NCI-H2171 treated with DMSO at 0.1 percent for 48 hours (cell line): ENCODE measurements at regions not wholly inside any gene's neighbourhood (a gene's known extent, or its start where the extent isn't known, plus 50 kb on each side); places are given as distances from the start of the nearest gene placed in this dataset.
"Not testable (repeated sequence)": the region's sequence is repeated elsewhere in the genome, so short reads cannot be mapped to it uniquely, and the experiment has no call there.

Experiments
- DNase-seq: peaks from one replicate; lab custom pipeline; 2025; lab: John Stamatoyannopoulos, UW

DNA sequence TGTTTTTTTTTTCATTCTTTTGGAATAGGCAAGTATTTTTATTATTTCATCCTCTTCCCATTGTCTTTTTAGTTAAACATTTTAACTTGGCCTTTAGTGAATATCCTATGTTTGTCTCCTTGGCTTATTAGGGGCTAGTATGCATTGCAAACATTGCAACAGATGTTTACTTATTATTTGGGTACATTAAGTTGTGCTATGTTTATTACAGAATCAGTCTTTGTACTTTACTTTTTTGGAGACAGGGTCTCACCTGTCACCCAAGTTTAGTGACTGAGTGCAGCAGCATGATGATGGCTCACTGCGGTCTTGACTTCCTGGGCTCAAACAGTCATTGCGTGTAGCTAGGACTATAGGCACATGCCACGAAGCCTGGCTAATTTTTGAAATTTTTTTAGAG is 51.1 kb upstream of the NUDT6 start:
- no peak for DNase-seq

DNA sequence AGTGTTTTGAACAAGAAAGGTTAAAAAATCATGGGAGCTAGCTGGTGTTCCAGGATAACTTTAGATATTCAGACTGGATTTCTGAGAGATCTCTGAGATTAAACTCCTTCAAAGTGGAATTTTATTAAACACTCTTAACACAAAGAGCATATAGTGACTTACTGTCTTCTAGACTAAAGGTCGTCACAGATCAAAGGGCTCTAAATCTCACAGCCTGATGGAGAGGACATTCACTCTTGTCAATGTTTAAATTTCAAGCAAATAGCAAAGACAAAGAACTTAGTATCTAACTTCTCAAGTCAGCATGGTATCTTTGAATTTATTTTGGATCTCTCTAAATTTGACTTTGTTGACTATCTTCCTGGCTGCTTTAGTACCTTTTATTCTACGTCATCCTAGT is 53.7 kb upstream of the NUDT6 start:
- no peak for DNase-seq

DNA sequence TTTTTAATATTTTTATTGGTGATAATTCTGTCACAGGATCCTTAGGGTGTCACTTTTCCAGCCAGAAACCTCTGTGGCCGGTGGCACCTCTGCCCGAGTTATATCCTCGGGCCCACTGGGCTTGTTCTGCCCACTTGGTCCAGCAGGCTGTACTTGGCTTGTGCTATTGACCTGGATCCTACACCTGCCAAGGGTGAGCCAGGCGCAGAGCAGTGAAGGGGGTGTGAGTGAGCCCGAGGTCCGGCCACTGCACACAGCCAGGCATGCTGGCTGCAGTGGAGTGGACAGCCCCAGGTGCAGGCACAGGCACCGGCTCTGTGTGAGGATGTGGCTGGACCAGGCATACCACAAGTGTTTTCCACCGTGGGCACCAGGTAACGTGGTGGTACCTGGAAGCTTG is 54.7 kb upstream of the NUDT6 start:
- DNase-seq = no peak

DNA sequence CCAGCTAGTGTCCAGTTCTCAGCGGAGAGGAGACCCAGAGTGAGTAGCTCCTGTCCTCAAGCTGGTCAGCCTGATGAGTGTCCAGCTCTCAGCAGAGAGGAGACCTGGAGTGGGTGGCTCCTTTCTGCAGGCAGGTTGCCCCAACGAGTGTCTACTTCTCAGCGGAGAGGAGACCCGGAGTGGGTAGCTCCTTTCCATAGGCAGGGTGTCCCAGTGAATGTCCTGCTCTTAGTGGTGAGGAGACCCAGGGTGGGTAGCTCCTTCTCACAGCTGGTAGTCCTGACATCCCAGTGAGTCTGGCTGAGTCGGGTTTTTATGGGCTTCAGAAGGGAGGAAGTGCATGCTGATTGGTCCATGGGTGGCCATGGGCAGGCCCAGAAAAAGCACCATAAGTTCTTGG is 55.7 kb upstream of the NUDT6 start:
- no peak for DNase-seq

DNA sequence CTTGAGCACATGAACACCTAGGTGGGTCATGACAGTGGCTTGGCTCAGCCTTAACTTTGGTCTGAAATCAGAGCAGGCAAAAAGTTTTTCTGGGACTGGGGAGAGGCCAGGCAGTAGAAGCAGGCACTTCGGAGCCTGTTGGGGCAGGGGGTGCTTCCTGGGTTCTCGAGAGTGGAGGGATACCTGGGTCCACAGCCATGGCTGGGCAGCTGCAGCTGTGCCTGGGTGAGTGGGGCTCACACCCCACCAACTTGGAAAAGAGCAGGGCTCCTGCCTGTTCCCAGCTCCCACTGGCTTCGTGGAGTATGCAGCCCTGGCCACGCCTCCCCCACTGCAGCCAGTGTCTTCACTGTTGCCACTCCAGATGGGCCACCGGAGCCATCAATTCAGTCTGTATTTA is 56.4 kb upstream of the NUDT6 start:
- DNase-seq = no peak

GRCh38 chr4:122980860-122981259 is 58.5 kb upstream of the NUDT6 start:
- no peak for DNase-seq

DNA sequence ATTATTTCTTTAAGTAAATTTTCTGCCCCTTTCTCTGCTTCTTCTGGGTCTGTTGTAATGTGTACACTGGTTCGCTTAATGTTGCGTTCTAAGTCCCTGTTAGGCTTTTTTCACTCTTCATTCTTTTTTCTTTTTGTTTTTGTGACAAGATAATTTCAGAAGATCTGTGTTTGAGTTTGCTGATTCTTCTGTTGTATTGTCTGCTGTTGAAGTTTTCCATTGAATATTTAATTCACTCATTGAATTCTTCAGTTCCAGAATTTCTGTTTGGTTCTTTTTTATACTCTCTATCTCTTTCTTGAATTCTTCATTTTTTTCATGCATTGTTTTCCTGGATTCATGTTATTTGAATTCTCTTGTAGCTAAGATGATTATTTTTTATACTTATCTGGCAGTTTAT is 66.3 kb upstream of the NUDT6 start:
- no peak for DNase-seq

DNA sequence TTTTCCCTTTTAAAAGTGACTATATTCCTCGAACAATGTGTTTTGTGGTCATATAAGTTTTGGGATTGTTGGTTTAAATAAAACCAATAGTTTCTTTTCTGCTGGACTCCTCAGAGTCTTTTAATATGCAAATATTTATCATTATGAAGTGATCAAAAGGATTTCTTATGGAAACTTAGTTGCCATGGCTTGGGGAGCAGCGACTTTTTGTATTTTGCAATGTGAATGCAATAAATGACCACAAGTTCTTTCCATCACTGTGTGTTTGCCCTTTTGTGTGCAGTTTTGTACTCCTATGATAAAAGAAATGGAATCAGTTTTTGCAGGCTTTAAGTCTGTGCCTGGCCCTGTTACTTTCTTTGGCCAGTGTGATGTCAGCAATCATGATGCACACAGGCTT is 68.5 kb upstream of the NUDT6 start:
- DNase-seq = no peak

DNA sequence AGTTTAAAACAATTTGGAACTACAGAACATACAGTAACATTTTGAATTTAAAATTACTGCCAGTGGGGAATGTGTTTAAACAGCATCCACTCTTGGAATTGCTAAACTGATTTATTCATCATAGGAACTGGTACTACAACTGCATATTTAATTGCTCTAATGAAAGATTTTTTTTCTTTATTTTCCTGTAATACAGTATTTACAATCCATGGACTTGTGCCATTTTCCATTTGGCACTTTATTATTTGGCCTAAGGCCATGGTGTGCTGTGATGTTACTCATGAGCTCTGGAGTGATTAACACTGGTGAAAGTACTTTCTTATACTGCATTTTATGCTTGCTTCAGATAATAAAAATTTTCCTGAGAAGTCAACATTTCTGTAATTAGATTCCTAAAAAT is 69.7 kb upstream of the NUDT6 start:
- DNase-seq = no peak

DNA sequence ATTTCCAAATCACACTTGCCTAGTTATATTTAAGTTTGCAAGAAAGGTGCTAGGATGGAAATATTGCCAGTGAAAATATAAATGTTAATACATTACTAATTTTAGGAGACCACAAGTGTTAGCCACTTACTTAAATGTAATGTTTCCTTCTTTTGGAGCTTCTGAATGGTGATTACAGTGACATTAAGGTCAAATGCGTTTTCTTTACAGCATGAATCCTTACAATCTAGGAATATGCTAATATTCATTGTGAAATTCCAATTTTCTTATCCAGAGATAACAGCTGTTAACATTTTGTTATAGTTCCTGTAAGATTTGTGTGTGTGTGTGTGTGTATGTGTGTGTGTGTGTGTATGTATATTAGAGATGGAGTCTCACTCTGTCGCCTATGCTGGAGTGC is 70.2 kb upstream of the NUDT6 start:
- no peak for DNase-seq

GRCh38 chr4:122996350-122996749 is 74.0 kb upstream of the NUDT6 start:
- no peak for DNase-seq

- no peak for DNase-seq
Measured at GRCh38 chr4:122997463-122998101, 75.2 kb upstream of the NUDT6 start.

DNA sequence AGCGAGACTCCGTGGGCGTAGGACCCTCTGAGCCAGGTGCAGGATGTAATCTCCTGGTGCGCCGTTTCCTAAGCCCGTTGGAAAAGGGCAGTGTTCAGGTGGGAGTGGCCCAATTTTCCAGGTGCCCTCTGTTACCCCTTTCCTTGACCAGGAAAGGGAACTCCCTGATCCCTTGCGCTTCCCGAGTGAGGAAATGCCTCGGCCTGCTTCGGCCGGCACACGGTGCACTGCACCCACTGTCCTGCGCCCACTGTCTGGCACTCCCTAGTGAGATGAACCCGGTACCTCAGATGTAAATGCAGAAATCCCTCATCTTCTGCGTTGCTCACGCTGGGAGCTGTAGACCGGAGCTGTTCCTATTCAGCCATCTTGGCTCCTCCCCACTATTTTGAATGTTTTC is 81.7 kb upstream of the NUDT6 start:
- not testable (repeated sequence) for DNase-seq

DNA sequence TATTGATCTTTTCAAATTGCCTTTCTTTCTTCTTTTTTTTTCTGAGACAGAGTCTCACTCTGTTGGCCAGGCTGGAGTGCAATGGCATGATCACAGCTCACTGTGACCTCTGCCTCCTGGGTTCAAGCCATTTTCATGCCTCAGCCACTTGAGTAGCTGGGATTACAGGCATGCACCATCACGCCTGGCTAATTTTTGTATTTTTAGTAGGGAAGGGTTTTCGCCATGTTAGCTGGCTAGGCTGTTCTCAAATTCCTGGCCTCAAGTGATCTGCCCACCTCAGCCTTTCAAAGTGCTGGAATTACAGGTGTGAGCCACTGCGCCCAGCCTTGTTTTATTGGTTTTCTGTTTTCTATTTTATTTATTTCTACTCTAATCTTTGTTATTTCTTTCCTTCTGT is 82.7 kb upstream of the NUDT6 start:
- not testable (repeated sequence) for DNase-seq

- no peak for DNase-seq
Measured at GRCh38 chr4:123007679-123008078, 85.3 kb upstream of the NUDT6 start.

DNA sequence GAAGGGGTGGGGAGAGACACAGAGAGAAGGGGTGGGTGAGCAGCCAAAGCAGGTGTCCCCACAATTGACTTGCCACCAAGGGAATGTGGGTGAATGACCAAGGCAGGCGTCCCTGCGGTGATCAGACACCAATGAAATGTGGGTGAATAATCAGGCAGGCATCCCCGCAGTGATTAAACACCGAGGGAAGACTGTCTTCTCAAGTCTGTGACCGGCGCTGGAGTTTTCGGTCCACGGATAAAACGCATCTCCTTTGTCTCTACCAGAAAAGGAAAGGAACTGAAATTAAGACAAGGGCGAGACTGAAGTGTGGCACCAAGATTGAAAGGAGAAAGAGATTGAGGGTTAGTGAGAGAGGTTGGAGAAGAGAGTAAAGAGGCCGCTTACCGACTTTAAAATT is 90.0 kb upstream of the NUDT6 start:
- DNase-seq = not testable (repeated sequence)

DNA sequence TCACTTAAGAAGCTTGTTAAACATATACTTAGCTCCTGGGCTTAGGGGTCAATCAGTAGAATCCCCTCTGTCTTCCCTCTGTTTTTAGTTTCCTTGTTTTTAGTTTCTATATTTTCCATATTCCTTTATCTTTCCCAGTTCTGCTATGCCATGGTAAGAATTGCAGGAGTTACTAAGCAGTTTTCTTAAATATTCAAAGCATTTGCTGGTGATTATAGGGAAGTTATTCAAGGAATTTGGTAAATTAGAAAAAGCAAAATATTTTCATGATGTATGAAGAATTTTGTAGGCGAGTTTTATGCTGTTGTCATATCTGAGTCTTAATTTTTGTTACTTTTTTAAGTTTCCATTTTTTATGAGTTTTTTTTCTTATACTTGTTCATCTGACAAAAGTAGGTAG is 91.6 kb upstream of the NUDT6 start:
- DNase-seq = no peak

- no peak for DNase-seq
Measured at GRCh38 chr4:123017078-123017477, 94.7 kb upstream of the NUDT6 start.

DNA sequence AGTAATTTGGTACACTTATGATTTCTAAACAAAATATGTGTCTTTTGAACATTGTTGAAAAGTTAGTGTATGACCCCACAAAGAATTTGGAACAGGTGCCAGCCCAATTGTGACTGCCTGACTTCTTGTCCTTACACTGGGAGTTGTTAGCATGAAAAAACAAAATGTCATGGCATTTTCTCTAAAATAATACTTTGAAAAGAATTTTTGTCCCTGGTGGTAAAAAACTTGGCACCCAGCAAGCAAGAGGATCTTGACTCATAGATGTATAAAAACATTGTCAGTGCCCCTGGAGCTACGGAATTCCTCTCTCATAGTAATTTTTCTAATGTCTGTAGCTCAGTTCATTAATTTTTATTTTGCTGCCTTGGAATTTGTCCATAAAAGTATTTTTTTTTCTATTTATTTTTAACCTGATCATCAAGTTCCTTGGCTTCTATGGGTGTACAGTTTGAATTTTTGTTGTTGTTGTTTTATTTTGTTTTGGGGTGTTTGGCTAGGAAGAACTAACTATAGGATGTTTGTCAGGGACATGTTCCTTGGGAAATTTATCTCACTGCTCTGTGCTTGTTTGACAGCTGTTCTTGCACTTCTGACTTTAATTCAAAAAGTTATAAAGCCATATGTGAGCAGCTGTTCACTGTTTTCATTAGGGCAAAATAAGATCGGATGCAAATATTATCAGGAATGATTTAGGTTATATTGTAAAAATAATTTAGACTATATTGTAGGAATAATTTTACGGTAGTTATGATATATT is 95.4 kb upstream of the NUDT6 start:
- DNase-seq = peak; percentile 11

- DNase-seq = no peak
Measured at GRCh38 chr4:123018396-123018775, 96.0 kb upstream of the NUDT6 start.

DNA sequence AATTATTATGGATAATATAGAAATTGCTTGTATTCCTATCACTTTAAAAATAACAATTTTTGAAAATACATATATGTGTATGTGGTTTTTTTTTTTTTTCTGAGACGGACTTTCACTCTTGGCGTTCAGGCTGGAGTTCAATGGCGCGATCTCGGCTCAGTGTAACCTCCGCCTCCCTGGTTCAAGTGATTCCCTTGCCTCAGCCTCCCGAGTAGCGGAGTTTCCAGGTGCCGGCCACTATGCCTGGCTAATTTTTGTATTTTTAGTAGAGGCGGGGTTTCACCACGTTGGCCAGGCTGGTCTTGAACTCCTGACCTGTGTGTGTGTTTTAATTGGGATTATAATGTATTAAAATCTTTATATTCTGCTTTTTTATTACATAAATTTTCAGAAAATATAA is 97.9 kb upstream of the NUDT6 start:
- DNase-seq = no peak

DNA sequence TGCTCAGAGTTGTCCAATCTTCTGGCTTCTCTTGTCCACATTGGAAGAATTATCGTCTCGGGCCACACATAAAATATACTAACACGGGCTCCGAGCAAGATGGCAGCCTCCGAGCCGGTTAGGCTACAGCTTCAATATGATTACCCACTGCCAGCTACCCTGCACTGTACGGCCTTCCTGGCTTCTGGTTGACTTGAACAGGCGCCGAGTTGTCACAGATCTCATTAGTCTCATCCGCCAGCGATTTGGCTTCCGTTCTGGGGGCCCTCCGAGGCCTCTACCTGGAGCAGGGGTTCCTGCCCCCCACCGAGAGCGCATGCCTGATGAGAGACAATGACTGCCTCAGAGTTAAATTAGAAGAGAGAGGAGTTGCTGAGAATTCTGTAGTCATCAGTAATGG is 101.2 kb upstream of the NUDT6 start:
- no peak for DNase-seq

DNA sequence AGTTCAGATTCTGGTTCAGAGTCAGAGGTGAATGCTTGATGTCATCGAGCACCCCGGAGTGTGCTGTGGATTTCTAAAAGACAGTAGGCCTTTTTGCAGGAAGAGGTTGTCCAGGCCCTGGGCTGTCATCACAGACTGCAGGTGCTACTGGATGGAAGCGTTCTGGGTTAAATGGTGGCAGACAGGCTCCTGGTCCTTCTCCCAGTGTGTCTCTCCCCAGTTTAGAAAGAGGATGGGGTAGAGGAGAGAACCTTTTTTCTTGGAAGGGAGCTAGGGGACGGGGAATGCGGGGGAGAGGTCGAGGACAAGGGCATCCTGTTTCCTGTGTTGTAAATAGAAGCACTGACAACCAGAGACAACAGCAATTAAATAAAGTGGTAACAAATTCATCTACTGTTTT is 102.3 kb upstream of the NUDT6 start:
- DNase-seq = no peak

GRCh38 chr4:123025398-123025797 is 103.0 kb upstream of the NUDT6 start:
- no peak for DNase-seq
